WTC11 (cell line): ENCODE measurements at regions not wholly inside any gene's neighbourhood (a gene's known extent, or its start where the extent isn't known, plus 50 kb on each side); places are given as distances from the start of the nearest gene placed in this dataset.

Experiments
- ATAC-seq: fragments of 200-7000 bp; cut with Tn5 transposase; 2 replicates; pipeline ENCODE4 v1.10.0; 2021; ENCODE audit warnings: mild to moderate bottlenecking, moderate library complexity
- CTCF ChIA-PET: fragments of 300-600 bp; sonication (Branson Sonifier 250); formaldehyde crosslinking; loops from one replicate; lab custom pipeline; 2021; ENCODE audit warnings: antibody characterized with exemption; lab: Charles Lee
- POLR2A ChIA-PET: fragments of 350-600 bp; sonication (Branson Sonifier 250); formaldehyde crosslinking; loops from one replicate; lab custom pipeline; 2021; ENCODE audit warnings: antibody characterized with exemption; lab: Charles Lee
- DNase-seq: peaks from one replicate; pipeline ENCODE4 v3.0.0; 2021; ENCODE audit warnings: low spot score
- H3K27ac Mint-ChIP-seq: 2 replicates; pipeline ENCODE4 v1.8.0; 2021; ENCODE audit warnings: mixed read lengths
- H3K27me3 Mint-ChIP-seq: 2 replicates; pipeline ENCODE4 v1.8.0; 2021; ENCODE audit warnings: low read depth, mild to moderate bottlenecking, moderate library complexity, mixed read lengths
- H3K36me3 Mint-ChIP-seq: 2 replicates; pipeline ENCODE4 v1.8.0; 2021; ENCODE audit warnings: mixed read lengths
- H3K4me1 Mint-ChIP-seq: 2 replicates; pipeline ENCODE4 v1.8.0; 2022; ENCODE audit warnings: mixed read lengths
- H3K4me3 Mint-ChIP-seq: 2 replicates; pipeline ENCODE4 v1.8.0; 2021; ENCODE audit warnings: mild to moderate bottlenecking, moderate library complexity, mixed read lengths
- H3K9me3 Mint-ChIP-seq: 2 replicates; pipeline ENCODE4 v1.8.0; 2021; ENCODE audit warnings: mixed read lengths
- ATF1 ChIP-seq: sonication (generic); formaldehyde crosslinking; IDR thresholded peaks from 2 replicates; pipeline ENCODE4 v1.8.1; 2023; ENCODE audit warnings: mild to moderate bottlenecking, moderate library complexity, missing genetic modification reagents
- ATF6 ChIP-seq: sonication (generic); formaldehyde crosslinking; IDR thresholded peaks from 2 replicates; pipeline ENCODE4 v1.8.1; 2023; ENCODE audit warnings: mild to moderate bottlenecking, missing genetic modification reagents
- E2F1 ChIP-seq: sonication (generic); formaldehyde crosslinking; IDR thresholded peaks from 2 replicates; pipeline ENCODE4 v1.8.0; 2022; ENCODE audit warnings: mild to moderate bottlenecking, missing genetic modification reagents
- ELF4 ChIP-seq: sonication (generic); formaldehyde crosslinking; IDR thresholded peaks from 2 replicates; pipeline ENCODE4 v1.8.1; 2022; ENCODE audit warnings: low read depth, mild to moderate bottlenecking, moderate library complexity, missing genetic modification reagents
- FOXK1 ChIP-seq: sonication (generic); formaldehyde crosslinking; IDR thresholded peaks from 2 replicates; pipeline ENCODE4 v1.8.0; 2022; ENCODE audit warnings: mild to moderate bottlenecking, moderate library complexity, missing genetic modification reagents
- GTF2I ChIP-seq: fragments of 250-450 bp; sonication (Bioruptor Pico); conservative IDR thresholded peaks from 2 replicates; pipeline ENCODE4 v1.4.0; 2021; ENCODE audit warnings: mild to moderate bottlenecking
- HMGA2 ChIP-seq: fragments of 250-450 bp; sonication (Bioruptor Pico); IDR thresholded peaks from 2 replicates; pipeline ENCODE4 v1.4.0; 2021; ENCODE audit warnings: mild to moderate bottlenecking, moderate library complexity
- HMGXB4 ChIP-seq: sonication (generic); formaldehyde crosslinking; IDR thresholded peaks from 2 replicates; pipeline ENCODE4 v1.8.1; 2023; ENCODE audit warnings: mild to moderate bottlenecking, moderate library complexity, missing genetic modification reagents
- JAZF1 ChIP-seq: fragments of 250-450 bp; sonication (Bioruptor Pico); IDR thresholded peaks from 2 replicates; pipeline ENCODE4 v1.9.0; 2021; ENCODE audit warnings: moderate library complexity, mild to moderate bottlenecking, inconsistent platforms
- JUN ChIP-seq: sonication (generic); formaldehyde crosslinking; IDR thresholded peaks from 2 replicates; pipeline ENCODE4 v1.8.0; 2023; ENCODE audit warnings: mild to moderate bottlenecking, missing genetic modification reagents
- MXD4 ChIP-seq: fragments of 250-450 bp; sonication (Bioruptor Pico); IDR thresholded peaks from 2 replicates; pipeline ENCODE4 v1.8.0; 2021; ENCODE audit warnings: mild to moderate bottlenecking, moderate library complexity, borderline replicate concordance
- NFE2L1 ChIP-seq: sonication (generic); formaldehyde crosslinking; IDR thresholded peaks from 2 replicates; pipeline ENCODE4 v1.8.1; 2023; ENCODE audit warnings: missing genetic modification reagents
- NR2C2 ChIP-seq: sonication (generic); formaldehyde crosslinking; IDR thresholded peaks from 2 replicates; pipeline ENCODE4 v1.8.0; 2022; ENCODE audit warnings: mild to moderate bottlenecking, missing genetic modification reagents
- NR3C1 ChIP-seq: sonication (generic); formaldehyde crosslinking; conservative IDR thresholded peaks from 2 replicates; pipeline ENCODE4 v1.8.1; 2023; ENCODE audit warnings: low read depth, mild to moderate bottlenecking, missing genetic modification reagents
- PRRX2 ChIP-seq: fragments of 250-450 bp; sonication (Bioruptor Pico); IDR thresholded peaks from 2 replicates; pipeline ENCODE4 v1.8.0; 2021; ENCODE audit warnings: mild to moderate bottlenecking
- RELA ChIP-seq: sonication (generic); formaldehyde crosslinking; IDR thresholded peaks from 2 replicates; pipeline ENCODE4 v1.8.1; 2022; ENCODE audit warnings: missing genetic modification reagents, mild to moderate bottlenecking, borderline replicate concordance
- USF1 ChIP-seq: sonication (generic); formaldehyde crosslinking; IDR thresholded peaks from 2 replicates; pipeline ENCODE4 v1.8.0; 2022; ENCODE audit warnings: mild to moderate bottlenecking, missing genetic modification reagents
- USF2 ChIP-seq: sonication (generic); formaldehyde crosslinking; IDR thresholded peaks from 2 replicates; pipeline ENCODE4 v1.8.1; 2023; ENCODE audit warnings: mild to moderate bottlenecking, missing genetic modification reagents, moderate library complexity
- ZNF232 ChIP-seq: sonication (generic); formaldehyde crosslinking; IDR thresholded peaks from 2 replicates; pipeline ENCODE4 v1.8.0; 2022; ENCODE audit warnings: mild to moderate bottlenecking, missing genetic modification reagents
- ZNF317 ChIP-seq: sonication (generic); formaldehyde crosslinking; IDR thresholded peaks from 2 replicates; pipeline ENCODE4 v1.8.1; 2023; ENCODE audit warnings: low read depth, mild to moderate bottlenecking, moderate library complexity, missing genetic modification reagents, borderline replicate concordance
- ZNF671 ChIP-seq: fragments of 250-450 bp; sonication (Bioruptor Pico); IDR thresholded peaks from 2 replicates; pipeline ENCODE4 v1.8.0; 2021; ENCODE audit warnings: mild to moderate bottlenecking
- TF ChIP-seq, protein P1 (sequence below): sonication (generic); formaldehyde crosslinking; IDR thresholded peaks from 2 replicates; pipeline ENCODE4 v1.8.1; 2022; ENCODE audit warnings: mild to moderate bottlenecking, moderate library complexity, missing genetic modification reagents
- TF ChIP-seq, protein P2 (sequence below): sonication (generic); formaldehyde crosslinking; IDR thresholded peaks from 2 replicates; pipeline ENCODE4 v1.8.1; 2022; ENCODE audit warnings: mild to moderate bottlenecking, missing genetic modification reagents, moderate library complexity, borderline replicate concordance
- TF ChIP-seq, protein P3 (sequence below): fragments of 250-450 bp; sonication (Bioruptor Pico); IDR thresholded peaks from 2 replicates; pipeline ENCODE4 v1.8.0; 2021; ENCODE audit warnings: mild to moderate bottlenecking

DNA sequence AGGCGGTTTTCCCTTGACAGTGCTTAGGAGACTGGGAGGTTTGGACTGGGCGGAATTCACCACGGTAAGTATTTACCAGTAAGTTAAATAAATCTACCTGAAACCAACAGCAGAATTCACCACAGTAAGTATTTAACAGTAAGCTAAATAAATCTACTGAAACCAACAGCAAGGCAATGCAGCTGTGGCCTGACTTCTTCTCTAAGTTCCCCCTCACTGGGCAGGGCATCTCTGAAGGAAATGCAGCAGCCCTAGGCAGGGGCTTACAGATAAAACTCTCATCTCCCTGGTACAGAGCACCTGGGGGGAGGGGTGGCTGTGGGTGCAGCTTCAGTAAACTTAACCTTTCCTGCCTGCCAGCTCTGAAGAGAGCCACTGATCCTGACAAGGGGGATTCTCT lies 432.5 kb upstream of the LRRTM1 start (continued):
- TF ChIP-seq USF2 (CRISPR knock-in tag): no peak
- TF ChIP-seq, protein P1, sequence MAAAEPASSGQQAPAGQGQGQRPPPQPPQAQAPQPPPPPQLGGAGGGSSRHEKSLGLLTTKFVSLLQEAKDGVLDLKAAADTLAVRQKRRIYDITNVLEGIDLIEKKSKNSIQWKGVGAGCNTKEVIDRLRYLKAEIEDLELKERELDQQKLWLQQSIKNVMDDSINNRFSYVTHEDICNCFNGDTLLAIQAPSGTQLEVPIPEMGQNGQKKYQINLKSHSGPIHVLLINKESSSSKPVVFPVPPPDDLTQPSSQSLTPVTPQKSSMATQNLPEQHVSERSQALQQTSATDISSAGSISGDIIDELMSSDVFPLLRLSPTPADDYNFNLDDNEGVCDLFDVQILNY (CRISPR knock-in tag): no peak
- no peak for TF ChIP-seq JAZF1 (CRISPR knock-in tag)
- TF ChIP-seq NR2C2 (CRISPR knock-in tag): no peak
- no peak for TF ChIP-seq ZNF317 (CRISPR knock-in tag)

GRCh38 chr2:80725001-80725400 lies 420.4 kb upstream of the LRRTM1 start:
- ATAC-seq (no peak), DNase-seq (no peak)
- H3K27ac Mint-ChIP-seq: no peak overlapping the region
- peaks cover 6% of the 10 kb centered on the region; the same call in 1 of the 2 replicates for H3K4me1 Mint-ChIP-seq
- H3K36me3 Mint-ChIP-seq: 0 out of 2 replicates have a peak, but pooled peaks cover 8% of the 10 kb centered on the region
- ChIA-PET CTCF (no interaction called here), POLR2A (no interaction called here)
- H3K9me3 Mint-ChIP-seq: peaks cover 18% of the 10 kb centered on the region
- H3K27me3 Mint-ChIP-seq: no peaks in the 10 kb centered on the region
- no peak overlapping the region for H3K4me3 Mint-ChIP-seq
- no peak for TF ChIP-seq NR3C1 (CRISPR knock-in tag)
- TF ChIP-seq GTF2I (CRISPR knock-in tag): no peak
- no peak for TF ChIP-seq PRRX2 (CRISPR knock-in tag)
- no peak for TF ChIP-seq E2F1 (CRISPR knock-in tag)
- TF ChIP-seq, protein P2, sequence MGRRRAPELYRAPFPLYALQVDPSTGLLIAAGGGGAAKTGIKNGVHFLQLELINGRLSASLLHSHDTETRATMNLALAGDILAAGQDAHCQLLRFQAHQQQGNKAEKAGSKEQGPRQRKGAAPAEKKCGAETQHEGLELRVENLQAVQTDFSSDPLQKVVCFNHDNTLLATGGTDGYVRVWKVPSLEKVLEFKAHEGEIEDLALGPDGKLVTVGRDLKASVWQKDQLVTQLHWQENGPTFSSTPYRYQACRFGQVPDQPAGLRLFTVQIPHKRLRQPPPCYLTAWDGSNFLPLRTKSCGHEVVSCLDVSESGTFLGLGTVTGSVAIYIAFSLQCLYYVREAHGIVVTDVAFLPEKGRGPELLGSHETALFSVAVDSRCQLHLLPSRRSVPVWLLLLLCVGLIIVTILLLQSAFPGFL (CRISPR knock-in tag): no peak
- TF ChIP-seq HMGXB4: no peak
- TF ChIP-seq, all 79 proteins: peak for 0

DNA sequence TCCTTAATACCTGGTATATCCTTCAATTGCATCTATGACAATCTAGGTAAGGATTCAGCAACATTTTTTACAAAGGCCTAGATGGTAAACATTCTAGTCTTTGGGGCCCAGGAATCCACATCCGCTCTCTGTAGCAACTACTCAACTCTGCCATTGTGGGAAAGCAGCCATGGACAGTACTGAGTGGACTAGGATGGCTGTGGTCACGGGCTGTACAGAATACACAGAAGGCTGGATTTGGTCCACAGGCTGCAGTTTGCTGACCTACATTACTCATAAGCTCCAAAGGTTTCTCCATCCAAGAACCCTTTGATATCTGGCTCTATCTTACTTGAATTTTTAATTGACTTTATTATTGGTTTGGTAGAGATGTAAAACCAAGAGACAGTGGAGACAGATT lies 418.3 kb upstream of the LRRTM1 start:
- no peaks in the 10 kb centered on the region for H3K36me3 Mint-ChIP-seq
- no peak overlapping the region for H3K27ac Mint-ChIP-seq
- ChIA-PET CTCF (no interaction called here), POLR2A (no interaction called here)
- no peaks in the 10 kb centered on the region for H3K9me3 Mint-ChIP-seq
- DNase-seq (no peak), ATAC-seq (no peak)
- H3K4me3 Mint-ChIP-seq: no peak overlapping the region
- H3K4me1 Mint-ChIP-seq: peaks cover 6% of the 10 kb centered on the region; the same call in 1 of the 2 replicates
- no peaks in the 10 kb centered on the region for H3K27me3 Mint-ChIP-seq
- TF ChIP-seq ATF1 (CRISPR knock-in tag): no peak
- no peak for TF ChIP-seq RELA (CRISPR knock-in tag)
- no peak for TF ChIP-seq E2F1 (CRISPR knock-in tag)
- TF ChIP-seq ZNF671: no peak
- TF ChIP-seq JUN (CRISPR knock-in tag): no peak
- no peak for TF ChIP-seq MXD4 (CRISPR knock-in tag)
- no peak for TF ChIP-seq ATF6 (CRISPR knock-in tag)
- TF ChIP-seq, protein P3, sequence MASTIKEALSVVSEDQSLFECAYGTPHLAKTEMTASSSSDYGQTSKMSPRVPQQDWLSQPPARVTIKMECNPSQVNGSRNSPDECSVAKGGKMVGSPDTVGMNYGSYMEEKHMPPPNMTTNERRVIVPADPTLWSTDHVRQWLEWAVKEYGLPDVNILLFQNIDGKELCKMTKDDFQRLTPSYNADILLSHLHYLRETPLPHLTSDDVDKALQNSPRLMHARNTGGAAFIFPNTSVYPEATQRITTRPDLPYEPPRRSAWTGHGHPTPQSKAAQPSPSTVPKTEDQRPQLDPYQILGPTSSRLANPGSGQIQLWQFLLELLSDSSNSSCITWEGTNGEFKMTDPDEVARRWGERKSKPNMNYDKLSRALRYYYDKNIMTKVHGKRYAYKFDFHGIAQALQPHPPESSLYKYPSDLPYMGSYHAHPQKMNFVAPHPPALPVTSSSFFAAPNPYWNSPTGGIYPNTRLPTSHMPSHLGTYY (CRISPR knock-in tag): no peak
- TF ChIP-seq USF1 (CRISPR knock-in tag): no peak
- no peak for TF ChIP-seq NFE2L1 (CRISPR knock-in tag)
- no peak for TF ChIP-seq FOXK1
- TF ChIP-seq HMGA2 (CRISPR knock-in tag): no peak
- TF ChIP-seq GTF2I (CRISPR knock-in tag): no peak
- TF ChIP-seq ELF4: no peak
- no peak for TF ChIP-seq ZNF232 (CRISPR knock-in tag)
